SU-DHL-6 (cell line): ENCODE measurements at regions not wholly inside any gene's neighbourhood (a gene's known extent, or its start where the extent isn't known, plus 50 kb on each side); places are given as distances from the start of the nearest gene placed in this dataset.

Experiments used
- H2AFZ ChIP-seq: fragments of 200-600 bp; sonication (generic); 2 replicates; pipeline ENCODE4 v1.6.1; 2014; ENCODE audit warnings: low read depth, mild to moderate bottlenecking, moderate library complexity, mixed read lengths, antibody characterized with exemption, low read length; ENCODE audit not compliant: severe bottlenecking
- H3F3A ChIP-seq: fragments of 200-600 bp; shearing (Covaris generic); 2 replicates; pipeline ENCODE4 v1.6.0; 2016; ENCODE audit warnings: antibody characterized with exemption, mild to moderate bottlenecking; ENCODE audit not compliant: insufficient read depth
- H3K27ac ChIP-seq: fragments of 200-600 bp; sonication (generic); 2 replicates; pipeline ENCODE4 v1.5.1; 2016; ENCODE audit warnings: low read depth, mild to moderate bottlenecking, low read length, moderate library complexity, mixed read lengths
- H3K27me3 ChIP-seq: fragments of 200-600 bp; sonication (generic), shearing (Covaris generic); 2 replicates; pipeline ENCODE4 v1.6.0; 2014; ENCODE audit warnings: mild to moderate bottlenecking, low read length
- H3K36me3 ChIP-seq: fragments of 200-600 bp; sonication (generic); 2 replicates; pipeline ENCODE4 v1.6.1; 2014; ENCODE audit warnings: mild to moderate bottlenecking, low read length, mixed read lengths
- H3K4me2 ChIP-seq: fragments of 300-600, 200-600 bp; shearing (Covaris generic), sonication (generic); 2 replicates; pipeline ENCODE4 v1.6.0; 2014; ENCODE audit warnings: low read length, low read depth, mild to moderate bottlenecking; ENCODE audit not compliant: poor library complexity, severe bottlenecking
- H3K4me3 ChIP-seq: fragments of 200-600 bp; sonication (generic); 2 replicates; pipeline ENCODE4 v1.5.1; 2014; ENCODE audit warnings: antibody characterized with exemption, low read length, mild to moderate bottlenecking, mixed read lengths; ENCODE audit not compliant: insufficient read depth, poor library complexity, severe bottlenecking
- H3K79me2 ChIP-seq: fragments of 200-600 bp; sonication (generic); 2 replicates; pipeline ENCODE4 v1.6.1; 2014; ENCODE audit warnings: mild to moderate bottlenecking, low read length, moderate library complexity; ENCODE audit not compliant: insufficient read depth
- H3K9ac ChIP-seq: fragments of 200-600 bp; sonication (generic); 2 replicates; pipeline ENCODE4 v1.7.0; 2014; ENCODE audit warnings: mild to moderate bottlenecking, low read length
- H3K9me2 ChIP-seq: fragments of 200-600 bp; sonication (generic); replicated peaks from 2 replicates; pipeline ENCODE4 v1.6.1; 2014; ENCODE audit warnings: low read length; ENCODE audit not compliant: insufficient read depth
- H3K9me3 ChIP-seq: fragments of 200-600 bp; sonication (generic); 2 replicates; pipeline ENCODE4 v1.6.1; 2014; ENCODE audit warnings: low read length, mixed read lengths; ENCODE audit not compliant: insufficient read depth
- H4K20me1 ChIP-seq: fragments of 200-600 bp; sonication (generic); 2 replicates; pipeline ENCODE4 v1.6.1; 2014; ENCODE audit warnings: low read depth, mild to moderate bottlenecking, antibody characterized with exemption, low read length, moderate library complexity, mixed read lengths
- EZH2phosphoT487 ChIP-seq: fragments of 200-600 bp; sonication (generic), shearing (Covaris generic); conservative IDR thresholded peaks from 2 replicates; pipeline ENCODE4 v1.6.1; 2018; ENCODE audit warnings: mild to moderate bottlenecking, antibody characterized with exemption, low read length, moderate library complexity, mixed read lengths
- TF ChIP-seq, protein P1 (sequence below): fragments of 200-600 bp; sonication (generic); IDR thresholded peaks from one replicate; pipeline ENCODE4 v1.5.1; 2017; ENCODE audit warnings: antibody characterized with exemption, mild to moderate bottlenecking, low read length, moderate library complexity; ENCODE audit not compliant: insufficient read depth, poor library complexity, severe bottlenecking

DNA sequence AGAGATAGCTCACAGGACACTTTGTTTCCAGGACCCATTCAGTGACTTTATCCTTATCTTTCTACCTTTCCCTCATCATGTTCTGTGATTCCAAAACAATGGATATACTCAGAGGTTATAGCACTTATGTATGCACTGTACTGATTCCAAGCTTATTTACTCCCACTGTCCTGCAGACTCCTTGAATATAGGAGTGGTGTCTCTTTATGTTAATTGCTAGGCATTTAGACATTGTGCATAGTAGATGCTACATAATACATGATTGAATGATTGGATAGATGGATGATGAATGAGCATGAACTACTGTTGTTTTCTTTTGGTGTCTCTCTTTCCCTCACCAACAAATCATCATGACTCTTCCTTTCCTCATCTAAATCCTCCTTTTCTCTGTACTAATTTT, 279.1 kb upstream of the RAG2 start:
- Histone ChIP-seq H2AFZ (no peak overlapping the region), H3K9me2 (no peaks in the 10 kb centered on the region), H3K9ac (no peak overlapping the region), H3K4me2 (no peak overlapping the region), H3K36me3 (no peaks in the 10 kb centered on the region), H3K27me3 (no peaks in the 10 kb centered on the region), H3F3A (no peaks in the 10 kb centered on the region), H3K9me3 (no peaks in the 10 kb centered on the region), H3K4me3 (no peak overlapping the region), H3K27ac (no peak overlapping the region), H3K79me2 (no peaks in the 10 kb centered on the region), H4K20me1 (no peaks in the 10 kb centered on the region)
- no peak for TF ChIP-seq EZH2phosphoT487
- TF ChIP-seq, protein P1, sequence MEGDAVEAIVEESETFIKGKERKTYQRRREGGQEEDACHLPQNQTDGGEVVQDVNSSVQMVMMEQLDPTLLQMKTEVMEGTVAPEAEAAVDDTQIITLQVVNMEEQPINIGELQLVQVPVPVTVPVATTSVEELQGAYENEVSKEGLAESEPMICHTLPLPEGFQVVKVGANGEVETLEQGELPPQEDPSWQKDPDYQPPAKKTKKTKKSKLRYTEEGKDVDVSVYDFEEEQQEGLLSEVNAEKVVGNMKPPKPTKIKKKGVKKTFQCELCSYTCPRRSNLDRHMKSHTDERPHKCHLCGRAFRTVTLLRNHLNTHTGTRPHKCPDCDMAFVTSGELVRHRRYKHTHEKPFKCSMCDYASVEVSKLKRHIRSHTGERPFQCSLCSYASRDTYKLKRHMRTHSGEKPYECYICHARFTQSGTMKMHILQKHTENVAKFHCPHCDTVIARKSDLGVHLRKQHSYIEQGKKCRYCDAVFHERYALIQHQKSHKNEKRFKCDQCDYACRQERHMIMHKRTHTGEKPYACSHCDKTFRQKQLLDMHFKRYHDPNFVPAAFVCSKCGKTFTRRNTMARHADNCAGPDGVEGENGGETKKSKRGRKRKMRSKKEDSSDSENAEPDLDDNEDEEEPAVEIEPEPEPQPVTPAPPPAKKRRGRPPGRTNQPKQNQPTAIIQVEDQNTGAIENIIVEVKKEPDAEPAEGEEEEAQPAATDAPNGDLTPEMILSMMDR = no peak

DNA sequence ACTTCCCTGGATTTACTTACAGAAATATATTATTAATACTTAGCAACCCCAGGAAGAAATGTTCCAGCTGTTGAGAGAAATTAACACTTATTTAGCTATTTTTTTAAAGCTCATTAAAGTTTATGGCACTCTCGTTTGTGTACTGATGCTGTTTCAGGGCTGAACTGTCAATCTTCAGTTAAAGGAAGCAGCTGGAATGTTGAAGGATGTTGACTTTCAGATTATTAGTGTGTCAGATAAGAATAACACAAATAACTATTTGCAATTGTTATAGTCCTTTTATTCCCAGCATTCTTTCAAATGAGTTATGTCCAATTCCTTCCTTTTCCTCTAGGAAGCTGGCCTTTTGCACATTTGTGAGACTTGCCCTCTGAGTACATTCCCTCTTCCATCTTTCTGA, 278.2 kb upstream of the RAG2 start:
- no peak overlapping the region for H3K4me3 ChIP-seq
- H3K27ac ChIP-seq = no peak overlapping the region
- H2AFZ ChIP-seq = no peak overlapping the region
- no peaks in the 10 kb centered on the region for H3K9me2 ChIP-seq
- no peaks in the 10 kb centered on the region for H3K9me3 ChIP-seq
- no peaks in the 10 kb centered on the region for H3K27me3 ChIP-seq
- H3K4me2 ChIP-seq = no peak overlapping the region
- H3K9ac ChIP-seq = no peak overlapping the region
- H4K20me1 ChIP-seq = no peaks in the 10 kb centered on the region
- H3F3A ChIP-seq = no peaks in the 10 kb centered on the region
- no peak for TF ChIP-seq EZH2phosphoT487
- TF ChIP-seq, protein P1 = no peak
- no peaks in the 10 kb centered on the region for H3K79me2 ChIP-seq
- H3K36me3 ChIP-seq = no peaks in the 10 kb centered on the region

DNA sequence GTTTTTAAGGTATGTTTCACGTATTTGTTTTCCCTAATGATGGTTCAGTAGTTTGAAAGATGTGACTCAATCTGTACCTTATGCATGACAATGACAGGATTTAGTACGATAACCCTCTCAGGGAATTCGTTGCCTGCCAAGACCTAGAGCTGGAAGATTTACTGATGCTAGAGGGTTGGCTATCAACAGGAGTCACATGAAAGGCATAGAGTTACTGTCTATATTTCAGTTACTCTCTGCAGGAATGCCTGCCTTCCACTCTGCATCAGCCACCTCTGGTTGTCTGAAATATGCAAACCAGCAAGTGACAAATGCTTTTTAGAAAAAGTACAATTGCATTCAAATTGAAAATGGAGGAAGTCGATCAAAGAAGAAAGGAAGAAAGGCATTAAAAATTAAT, 276.3 kb upstream of the RAG2 start:
- no peak overlapping the region for H2AFZ ChIP-seq
- TF ChIP-seq, protein P1 = no peak
- TF ChIP-seq EZH2phosphoT487 = no peak
- no peaks in the 10 kb centered on the region for H3K36me3 ChIP-seq
- H3K27me3 ChIP-seq = no peaks in the 10 kb centered on the region
- no peak overlapping the region for H3K9ac ChIP-seq
- H3K79me2 ChIP-seq = no peaks in the 10 kb centered on the region
- no peaks in the 10 kb centered on the region for H3F3A ChIP-seq
- H3K27ac ChIP-seq = no peak overlapping the region
- H3K4me3 ChIP-seq = no peak overlapping the region
- H3K4me2 ChIP-seq = no peak overlapping the region
- no peaks in the 10 kb centered on the region for H4K20me1 ChIP-seq
- H3K9me3 ChIP-seq = no peaks in the 10 kb centered on the region
- no peaks in the 10 kb centered on the region for H3K9me2 ChIP-seq

DNA sequence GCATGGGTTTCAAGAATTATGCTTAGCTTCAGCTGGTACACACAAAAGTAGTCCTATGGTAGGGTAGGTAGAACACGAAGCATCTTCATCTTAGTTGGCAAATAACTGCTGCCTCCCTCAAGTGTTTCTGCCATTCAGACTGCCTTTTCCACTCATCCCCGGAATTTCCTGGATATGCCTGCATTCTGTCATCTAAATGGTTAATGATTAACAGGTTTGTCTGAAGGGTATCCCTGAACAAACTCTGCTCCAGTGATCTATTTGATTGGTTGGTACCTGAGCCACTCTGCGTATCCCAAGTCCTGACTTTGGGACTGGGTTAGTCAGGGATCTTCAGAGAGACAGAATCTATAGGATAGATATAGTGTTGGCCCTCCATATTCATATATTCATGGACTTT, 272.3 kb upstream of the RAG2 start:
- no peak overlapping the region for H3K27ac ChIP-seq
- no peaks in the 10 kb centered on the region for H4K20me1 ChIP-seq
- H3K27me3 ChIP-seq = no peaks in the 10 kb centered on the region
- H3K4me2 ChIP-seq = no peak overlapping the region
- H3K79me2 ChIP-seq = no peaks in the 10 kb centered on the region
- TF ChIP-seq, protein P1 = no peak
- TF ChIP-seq EZH2phosphoT487 = no peak
- no peak overlapping the region for H2AFZ ChIP-seq
- no peak overlapping the region for H3K4me3 ChIP-seq
- no peaks in the 10 kb centered on the region for H3F3A ChIP-seq
- no peaks in the 10 kb centered on the region for H3K36me3 ChIP-seq
- H3K9ac ChIP-seq = no peak overlapping the region
- no peaks in the 10 kb centered on the region for H3K9me2 ChIP-seq
- H3K9me3 ChIP-seq = no peaks in the 10 kb centered on the region
